Neutrophil (primary cell): ENCODE measurements at regions not wholly inside any gene's neighbourhood (a gene's known extent, or its start where the extent isn't known, plus 50 kb on each side); places are given as distances from the start of the nearest gene placed in this dataset.

Experiments used
- H3K27ac ChIP-seq: fragments of 200-600 bp; sonication (generic); 2 replicates; pipeline ENCODE4 v1.5.1; 2016; ENCODE audit warnings: mild to moderate bottlenecking, moderate library complexity
- H3K27me3 ChIP-seq: fragments of 200-600 bp; sonication (generic); 2 replicates; pipeline ENCODE4 v1.6.0; 2016; ENCODE audit warnings: mild to moderate bottlenecking
- H3K36me3 ChIP-seq: fragments of 200-600 bp; sonication (generic); 2 replicates; pipeline ENCODE4 v1.5.1; 2017
- H3K4me1 ChIP-seq, 2 experiments: fragments of 200-600 bp in 1 of 2; sonication (generic) in 1 of 2; 1 replicate in 1 of 2; 2 replicates in 1 of 2; pipeline versions ENCODE4 v1.5.1 to v1.6.1; 2013 to 2016; ENCODE audit warnings: low read depth in 1 of 2, low read length in 1 of 2, mild to moderate bottlenecking in 1 of 2, moderate library complexity in 1 of 2; ENCODE audit not compliant: control insufficient read depth in 1 of 2, insufficient read depth in 1 of 2
- H3K4me3 ChIP-seq, 2 experiments: fragments of 200-600 bp in 1 of 2; sonication (generic) in 1 of 2; 1 replicate in 1 of 2; 2 replicates in 1 of 2; pipeline ENCODE4 v1.5.1; 2013 to 2016; ENCODE audit warnings: low read depth in 1 of 2, low read length in 1 of 2, mild to moderate bottlenecking in 1 of 2, moderate library complexity in 1 of 2
- H3K9me3 ChIP-seq: fragments of 200-600 bp; sonication (generic); 2 replicates; pipeline ENCODE4 v1.5.1; 2016
- TF ChIP-seq, protein P1 (sequence below): fragments of 200-600 bp; sonication (generic); IDR thresholded peaks from 2 replicates; pipeline ENCODE4 v1.5.1; 2016; ENCODE audit warnings: antibody characterized with exemption

DNA sequence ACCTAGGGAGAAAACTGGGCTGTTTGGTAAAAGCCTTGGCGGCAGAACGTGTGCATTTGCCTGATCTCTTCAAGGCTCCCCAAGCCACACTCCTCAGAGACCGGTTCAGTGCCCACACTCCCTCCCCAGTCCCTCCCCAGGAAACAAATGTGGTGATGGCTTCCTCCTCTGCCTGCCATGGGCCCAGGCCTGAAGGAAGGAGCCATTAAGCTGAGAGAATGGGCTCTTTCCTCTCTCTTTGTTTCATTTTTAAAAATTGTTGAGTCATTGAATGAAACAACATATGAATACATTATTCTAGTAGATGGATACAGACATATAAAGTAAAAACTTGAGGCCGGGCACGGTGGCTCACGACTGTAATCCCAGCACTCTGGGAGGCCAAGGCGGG is 50.6 kb upstream of the YWHAQ start:
- Histone ChIP-seq H3K4me1 (no peaks in the 10 kb centered on the region), H3K9me3 (no peaks in the 10 kb centered on the region), H3K4me3 (no peak overlapping the region), H3K27me3 (no peaks in the 10 kb centered on the region), H3K27ac (no peak overlapping the region), H3K36me3 (no peaks in the 10 kb centered on the region)
- TF ChIP-seq, protein P1, sequence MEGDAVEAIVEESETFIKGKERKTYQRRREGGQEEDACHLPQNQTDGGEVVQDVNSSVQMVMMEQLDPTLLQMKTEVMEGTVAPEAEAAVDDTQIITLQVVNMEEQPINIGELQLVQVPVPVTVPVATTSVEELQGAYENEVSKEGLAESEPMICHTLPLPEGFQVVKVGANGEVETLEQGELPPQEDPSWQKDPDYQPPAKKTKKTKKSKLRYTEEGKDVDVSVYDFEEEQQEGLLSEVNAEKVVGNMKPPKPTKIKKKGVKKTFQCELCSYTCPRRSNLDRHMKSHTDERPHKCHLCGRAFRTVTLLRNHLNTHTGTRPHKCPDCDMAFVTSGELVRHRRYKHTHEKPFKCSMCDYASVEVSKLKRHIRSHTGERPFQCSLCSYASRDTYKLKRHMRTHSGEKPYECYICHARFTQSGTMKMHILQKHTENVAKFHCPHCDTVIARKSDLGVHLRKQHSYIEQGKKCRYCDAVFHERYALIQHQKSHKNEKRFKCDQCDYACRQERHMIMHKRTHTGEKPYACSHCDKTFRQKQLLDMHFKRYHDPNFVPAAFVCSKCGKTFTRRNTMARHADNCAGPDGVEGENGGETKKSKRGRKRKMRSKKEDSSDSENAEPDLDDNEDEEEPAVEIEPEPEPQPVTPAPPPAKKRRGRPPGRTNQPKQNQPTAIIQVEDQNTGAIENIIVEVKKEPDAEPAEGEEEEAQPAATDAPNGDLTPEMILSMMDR, result no peak

DNA sequence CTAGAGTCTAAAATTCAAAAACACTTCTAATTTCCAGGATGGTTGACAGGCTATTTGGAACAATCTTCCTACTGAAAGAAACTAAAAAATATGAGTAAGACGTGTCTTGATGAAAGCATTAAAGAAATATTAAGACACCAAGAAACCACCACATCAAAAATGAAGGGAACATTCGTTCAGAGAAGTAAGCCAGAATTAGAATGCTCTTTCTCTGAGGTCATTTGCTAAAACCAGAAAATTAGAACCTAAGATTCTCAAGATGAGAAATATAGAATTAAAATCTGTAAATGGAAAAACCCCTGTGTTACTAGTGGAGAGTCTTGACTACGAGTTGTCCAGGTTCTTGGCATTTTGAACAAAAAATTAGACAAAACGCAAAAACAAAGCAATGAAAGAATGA is 54.8 kb upstream of the YWHAQ start:
- H3K4me3 ChIP-seq, result no peak overlapping the region
- no peaks in the 10 kb centered on the region for H3K36me3 ChIP-seq
- H3K9me3 ChIP-seq, result no peaks in the 10 kb centered on the region
- H3K27ac ChIP-seq, result no peak overlapping the region
- no peaks in the 10 kb centered on the region for H3K27me3 ChIP-seq
- TF ChIP-seq, protein P1, result no peak
- H3K4me1 ChIP-seq, result no peaks in the 10 kb centered on the region

DNA sequence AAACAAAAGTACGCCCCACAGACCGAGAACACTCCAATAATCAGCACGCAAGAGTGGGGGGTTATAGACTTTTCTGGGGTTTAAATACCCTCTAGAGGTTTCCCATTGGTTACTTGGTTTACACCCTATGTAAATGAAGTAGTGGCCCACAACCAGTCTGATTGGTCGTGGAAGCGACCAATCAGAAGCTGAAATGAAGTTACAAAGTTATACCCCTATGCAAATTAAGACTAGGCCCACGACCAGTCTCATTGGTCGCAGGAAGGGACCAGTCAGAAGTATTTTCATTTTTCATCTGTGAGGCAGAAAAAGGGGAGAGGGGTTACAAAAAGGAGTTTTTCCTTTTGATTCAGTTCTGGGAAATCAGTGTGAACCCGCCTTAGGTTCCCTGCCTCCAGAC is 55.3 kb upstream of the YWHAQ start:
- no peaks in the 10 kb centered on the region for H3K4me1 ChIP-seq
- no peaks in the 10 kb centered on the region for H3K9me3 ChIP-seq
- TF ChIP-seq, protein P1, result no peak
- no peak overlapping the region for H3K4me3 ChIP-seq
- no peak overlapping the region for H3K27ac ChIP-seq
- no peaks in the 10 kb centered on the region for H3K36me3 ChIP-seq
- H3K27me3 ChIP-seq, result no peaks in the 10 kb centered on the region

DNA sequence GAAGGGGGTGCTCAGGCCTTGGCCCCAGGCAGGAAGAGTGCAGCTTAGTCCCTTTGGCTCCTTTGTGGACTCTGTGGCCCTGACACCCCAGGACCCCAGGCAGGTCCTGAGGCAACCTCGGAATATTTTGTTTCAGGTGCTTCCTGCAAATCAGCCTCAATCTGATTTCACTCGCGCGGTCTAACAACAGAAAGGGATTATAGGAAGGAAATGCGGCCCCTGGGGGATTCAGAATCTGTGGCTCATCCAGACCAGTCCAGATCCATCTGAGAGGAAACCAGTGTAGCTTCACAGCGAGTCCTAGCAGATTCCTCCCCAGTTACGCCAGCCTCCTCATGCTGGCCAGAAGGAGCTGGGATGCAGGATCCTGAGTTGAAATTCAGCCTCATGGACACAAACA is 59.5 kb upstream of the YWHAQ start:
- no peaks in the 10 kb centered on the region for H3K4me1 ChIP-seq
- H3K27ac ChIP-seq, result no peak overlapping the region
- TF ChIP-seq, protein P1, result no peak
- H3K9me3 ChIP-seq, result no peaks in the 10 kb centered on the region
- no peaks in the 10 kb centered on the region for H3K27me3 ChIP-seq
- H3K4me3 ChIP-seq, result no peak overlapping the region
- H3K36me3 ChIP-seq, result no peaks in the 10 kb centered on the region

DNA sequence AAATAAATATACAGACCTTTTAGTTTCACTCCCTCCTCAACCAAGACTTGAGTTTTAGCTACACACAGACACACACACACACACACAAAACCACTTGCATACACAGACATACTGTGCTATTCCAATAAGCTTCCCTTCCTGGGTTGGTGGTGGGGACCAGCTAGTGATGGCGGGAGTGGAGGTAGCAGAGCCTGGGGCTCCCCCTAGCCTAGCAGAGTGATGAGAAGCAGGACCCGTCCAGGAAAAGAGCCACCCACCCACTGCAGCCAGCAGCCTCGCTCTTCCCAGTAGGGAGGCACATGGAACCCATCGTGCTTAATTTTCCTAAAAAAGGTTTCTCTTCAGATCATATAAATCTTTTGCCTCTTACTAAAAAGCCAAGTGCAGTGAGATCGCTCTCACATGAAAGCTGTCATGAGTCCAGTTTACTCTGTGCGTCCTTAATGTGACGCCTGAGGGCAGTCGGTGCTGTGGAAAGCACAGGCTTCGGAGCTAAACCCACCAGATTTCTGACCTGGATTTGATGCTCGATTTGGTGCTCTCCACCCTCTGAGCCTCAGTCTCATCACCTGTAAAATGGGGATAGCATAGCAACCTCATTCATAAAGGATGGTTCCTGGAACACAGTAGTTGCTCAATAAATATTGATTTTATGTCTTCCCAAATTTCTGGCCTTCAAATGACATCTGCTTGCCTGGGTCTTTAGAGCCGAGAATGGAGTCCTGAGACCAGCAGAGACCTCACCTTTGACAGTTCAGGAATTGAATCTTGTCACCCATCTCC is 60.1 kb upstream of the YWHAQ start:
- no peak overlapping the region for H3K27ac ChIP-seq
- no peak overlapping the region for H3K4me3 ChIP-seq
- no peaks in the 10 kb centered on the region for H3K27me3 ChIP-seq
- TF ChIP-seq, protein P1, result no peak
- no peaks in the 10 kb centered on the region for H3K36me3 ChIP-seq
- H3K9me3 ChIP-seq, result no peaks in the 10 kb centered on the region
- no peaks in the 10 kb centered on the region for H3K4me1 ChIP-seq
